ENCODE measurements at regions not wholly inside any gene's neighbourhood (a gene's known extent, or its start where the extent isn't known, plus 50 kb on each side); places are given as distances from the start of the nearest gene placed in this dataset.

DNA sequence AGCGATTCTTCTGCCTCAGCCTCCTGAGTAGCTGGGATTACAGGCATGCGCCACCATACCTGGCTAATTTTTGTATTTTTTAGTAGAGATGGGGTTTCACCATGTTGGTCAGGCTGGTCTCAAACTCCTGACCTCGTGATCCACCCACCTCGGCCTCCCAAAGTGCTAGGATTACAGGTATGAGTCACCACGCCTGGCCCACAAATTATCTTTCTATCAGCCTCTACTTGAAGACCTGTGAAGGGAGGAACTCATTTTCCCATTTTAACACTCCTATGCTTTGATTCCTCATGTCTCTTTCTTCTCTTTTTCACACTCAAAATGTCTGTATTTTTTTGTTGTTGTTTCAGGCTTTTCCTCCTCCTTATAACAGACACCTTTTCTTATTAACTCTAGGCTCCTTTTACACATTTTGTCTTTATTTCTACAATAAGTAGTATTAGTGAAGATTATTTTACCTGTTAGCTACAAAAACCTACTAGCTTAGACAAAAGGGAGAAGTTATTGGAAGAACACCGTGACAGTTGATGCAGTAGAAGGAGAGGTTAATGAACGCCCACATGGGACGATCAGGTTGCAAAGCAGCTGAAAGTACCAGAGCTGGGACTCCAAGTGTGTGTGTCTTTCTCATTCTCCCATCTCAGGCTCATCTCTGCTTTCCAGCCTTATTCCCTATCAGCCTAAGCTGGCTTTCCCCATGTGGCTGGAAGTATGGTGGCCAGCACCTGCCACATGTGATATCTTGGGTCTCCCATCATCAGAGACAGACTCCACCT, 97.6 kb upstream of the AGAP1 start:
- no peak overlapping the region for H3K4me3 ChIP-seq
- H3K27ac ChIP-seq = no peak overlapping the region
- H3K27me3 ChIP-seq = no peaks in the 10 kb centered on the region
- H3K36me3 ChIP-seq = no peaks in the 10 kb centered on the region
- H3K9me3 ChIP-seq = no peaks in the 10 kb centered on the region
- no peak for DNase-seq (ENCODE audit: low spot score in 2 of 2)
- intact Hi-C loops (cut with DNase I; ENCODE audit: low total_unique reads) = no loop called here
- TF ChIP-seq POLR2AphosphoS5 (IDR thresholded peaks at IDR 0.05) (no peak), POLR2A (IDR thresholded peaks at IDR 0.05) (no peak)
- TF ChIP-seq, protein P1, sequence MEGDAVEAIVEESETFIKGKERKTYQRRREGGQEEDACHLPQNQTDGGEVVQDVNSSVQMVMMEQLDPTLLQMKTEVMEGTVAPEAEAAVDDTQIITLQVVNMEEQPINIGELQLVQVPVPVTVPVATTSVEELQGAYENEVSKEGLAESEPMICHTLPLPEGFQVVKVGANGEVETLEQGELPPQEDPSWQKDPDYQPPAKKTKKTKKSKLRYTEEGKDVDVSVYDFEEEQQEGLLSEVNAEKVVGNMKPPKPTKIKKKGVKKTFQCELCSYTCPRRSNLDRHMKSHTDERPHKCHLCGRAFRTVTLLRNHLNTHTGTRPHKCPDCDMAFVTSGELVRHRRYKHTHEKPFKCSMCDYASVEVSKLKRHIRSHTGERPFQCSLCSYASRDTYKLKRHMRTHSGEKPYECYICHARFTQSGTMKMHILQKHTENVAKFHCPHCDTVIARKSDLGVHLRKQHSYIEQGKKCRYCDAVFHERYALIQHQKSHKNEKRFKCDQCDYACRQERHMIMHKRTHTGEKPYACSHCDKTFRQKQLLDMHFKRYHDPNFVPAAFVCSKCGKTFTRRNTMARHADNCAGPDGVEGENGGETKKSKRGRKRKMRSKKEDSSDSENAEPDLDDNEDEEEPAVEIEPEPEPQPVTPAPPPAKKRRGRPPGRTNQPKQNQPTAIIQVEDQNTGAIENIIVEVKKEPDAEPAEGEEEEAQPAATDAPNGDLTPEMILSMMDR (IDR thresholded peaks at IDR 0.05) = no peak
- H3K4me1 ChIP-seq = no peaks in the 10 kb centered on the region

DNA sequence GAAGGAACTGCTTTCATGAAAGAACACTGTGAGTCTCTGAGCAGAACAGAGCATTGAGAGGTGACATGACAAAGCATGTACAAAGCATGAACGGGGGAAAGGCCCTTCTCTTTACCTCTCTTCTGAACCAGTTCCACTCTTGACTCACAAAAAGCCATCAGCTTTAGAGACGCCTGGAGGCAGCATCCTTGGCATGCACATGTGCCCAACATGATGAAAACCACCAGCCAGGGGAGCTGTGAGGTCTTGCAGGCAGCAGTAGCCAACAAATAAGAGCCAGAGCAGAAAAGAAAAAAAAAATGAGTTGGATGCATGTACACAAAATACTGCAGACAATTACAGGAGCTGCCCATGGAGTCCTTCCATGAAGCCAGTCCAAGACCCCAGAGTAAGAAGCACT, 95.5 kb upstream of the AGAP1 start:
- TF ChIP-seq, protein P1 (IDR thresholded peaks at IDR 0.05) = no peak
- Histone ChIP-seq H3K4me3 (no peak overlapping the region), H3K27ac (no peak overlapping the region), H3K4me1 (no peaks in the 10 kb centered on the region), H3K9me3 (no peaks in the 10 kb centered on the region), H3K36me3 (no peaks in the 10 kb centered on the region), H3K27me3 (no peaks in the 10 kb centered on the region)
- DNase-seq (ENCODE audit: low spot score in 2 of 2) = no peak
- intact Hi-C loops (cut with DNase I; ENCODE audit: low total_unique reads) = no loop called here

DNA sequence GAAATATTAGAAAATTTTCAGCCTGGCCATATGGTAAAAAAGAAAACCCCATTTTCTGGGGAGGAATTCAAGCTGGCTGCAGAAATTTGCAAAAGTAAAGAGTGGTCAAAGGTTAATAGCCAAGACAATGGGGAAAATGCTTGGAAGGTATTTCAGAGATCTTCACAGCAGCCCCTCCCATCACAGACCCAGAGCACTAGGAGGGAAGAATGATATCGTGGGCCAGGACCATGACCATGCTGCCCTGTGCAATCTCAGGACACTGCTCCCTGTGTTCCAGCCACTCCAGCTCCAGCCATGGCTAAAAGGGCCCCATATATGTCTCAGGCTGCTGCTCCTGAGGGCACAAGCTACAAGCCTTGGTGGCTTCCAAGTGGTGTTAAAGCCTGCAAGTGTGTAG, 93.9 kb upstream of the AGAP1 start:
- H3K9me3 ChIP-seq = no peaks in the 10 kb centered on the region
- no peaks in the 10 kb centered on the region for H3K4me1 ChIP-seq
- no peak for DNase-seq (ENCODE audit: low spot score in 2 of 2)
- H3K27me3 ChIP-seq = no peaks in the 10 kb centered on the region
- no peak overlapping the region for H3K4me3 ChIP-seq
- H3K27ac ChIP-seq = no peak overlapping the region
- no peak for TF ChIP-seq POLR2AphosphoS5 (IDR thresholded peaks at IDR 0.05)
- no peak for TF ChIP-seq POLR2A (IDR thresholded peaks at IDR 0.05)
- TF ChIP-seq, protein P1 (IDR thresholded peaks at IDR 0.05) = no peak
- intact Hi-C loops (cut with DNase I; ENCODE audit: low total_unique reads) = no loop called here
- no peaks in the 10 kb centered on the region for H3K36me3 ChIP-seq

DNA sequence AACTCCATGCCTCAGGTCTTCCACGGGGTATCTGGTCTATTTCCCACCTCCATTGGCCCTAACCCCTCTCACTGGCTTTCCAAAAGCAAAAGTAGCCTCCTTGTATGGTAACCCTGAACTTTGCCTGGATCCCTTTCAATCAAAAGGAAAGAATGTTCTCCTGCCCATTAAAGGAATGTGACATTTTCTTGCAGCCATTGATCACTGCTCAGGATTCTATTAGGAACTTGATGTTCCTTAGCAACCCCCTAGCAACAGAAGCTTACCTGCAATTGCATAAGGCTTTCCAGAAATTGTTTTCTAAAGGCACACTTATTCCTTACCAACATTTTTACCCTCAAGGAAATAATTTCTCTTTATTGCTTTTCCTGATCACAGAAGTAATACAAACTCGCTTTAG, 91.4 kb upstream of the AGAP1 start:
- Histone ChIP-seq H3K4me1 (no peaks in the 10 kb centered on the region), H3K36me3 (no peaks in the 10 kb centered on the region), H3K27ac (peak overlapping the region; percentile 43 to 77), H3K9me3 (no peaks in the 10 kb centered on the region), H3K4me3 (no peak overlapping the region), H3K27me3 (no peaks in the 10 kb centered on the region)
- DNase-seq (ENCODE audit: low spot score in 2 of 2) = no peak
- TF ChIP-seq POLR2AphosphoS5 (IDR thresholded peaks at IDR 0.05) = no peak
- TF ChIP-seq, protein P1 (IDR thresholded peaks at IDR 0.05) = no peak
- no peak for TF ChIP-seq POLR2A (IDR thresholded peaks at IDR 0.05)
- intact Hi-C loops (cut with DNase I; ENCODE audit: low total_unique reads) = no loop called here

DNA sequence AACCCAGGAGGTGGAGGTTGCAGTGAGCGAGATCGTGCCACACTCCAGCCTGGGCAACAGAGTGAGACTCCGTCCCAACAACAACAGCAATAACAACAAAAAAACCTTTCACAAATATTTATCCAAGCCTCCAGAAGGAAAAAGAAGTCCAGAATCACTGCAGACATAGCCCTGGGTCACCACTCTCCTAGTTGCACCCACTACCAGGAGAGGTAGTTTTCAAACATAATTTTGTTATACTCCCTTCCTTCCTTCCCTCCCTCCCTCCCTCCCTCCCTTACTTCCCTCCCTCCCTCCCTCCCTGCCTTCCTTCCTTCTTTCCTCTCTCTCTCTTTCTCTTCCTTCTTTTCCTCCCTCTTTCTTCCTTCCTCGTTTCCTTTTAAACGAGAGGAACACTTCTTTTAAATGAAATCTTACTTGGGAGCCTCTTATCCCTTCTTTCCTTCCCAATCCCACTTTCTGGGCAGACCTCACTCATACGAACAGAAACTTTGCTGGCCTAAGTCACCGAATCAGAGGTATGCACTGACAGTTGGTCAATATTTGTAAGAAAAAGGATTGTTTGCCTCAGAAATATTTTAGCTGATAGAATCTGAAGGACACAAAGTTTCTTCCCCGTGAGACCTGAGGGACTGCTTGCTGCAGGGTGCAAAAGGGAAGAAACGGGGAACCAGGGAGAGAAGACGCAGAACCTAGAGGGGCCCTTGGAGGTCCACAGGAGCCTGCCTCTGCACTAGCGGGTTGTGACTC, 88.1 kb upstream of the AGAP1 start:
- no peak for DNase-seq (ENCODE audit: low spot score in 2 of 2)
- Histone ChIP-seq H3K9me3 (no peaks in the 10 kb centered on the region), H3K27ac (peak overlapping the region; percentile 73 to 76), H3K27me3 (no peaks in the 10 kb centered on the region), H3K36me3 (no peaks in the 10 kb centered on the region), H3K4me1 (no peaks in the 10 kb centered on the region), H3K4me3 (no peak overlapping the region)
- TF ChIP-seq POLR2AphosphoS5 (IDR thresholded peaks at IDR 0.05) (no peak), POLR2A (IDR thresholded peaks at IDR 0.05) (no peak)
- TF ChIP-seq, protein P1 (IDR thresholded peaks at IDR 0.05) = no peak
- intact Hi-C loops (cut with DNase I; ENCODE audit: low total_unique reads) = no loop called here

Measured in breast epithelium (tissue), 4 donors.